ENCODE measurements at regions not wholly inside any gene's neighbourhood (a gene's known extent, or its start where the extent isn't known, plus 50 kb on each side); places are given as distances from the start of the nearest gene placed in this dataset.
A peak's percentile ranks its signal among the peaks of the same experiment; 100 is the strongest.
"Not testable (repeated sequence)": the region's sequence is repeated elsewhere in the genome, so short reads cannot be mapped to it uniquely, and the experiment has no call there.

DNA sequence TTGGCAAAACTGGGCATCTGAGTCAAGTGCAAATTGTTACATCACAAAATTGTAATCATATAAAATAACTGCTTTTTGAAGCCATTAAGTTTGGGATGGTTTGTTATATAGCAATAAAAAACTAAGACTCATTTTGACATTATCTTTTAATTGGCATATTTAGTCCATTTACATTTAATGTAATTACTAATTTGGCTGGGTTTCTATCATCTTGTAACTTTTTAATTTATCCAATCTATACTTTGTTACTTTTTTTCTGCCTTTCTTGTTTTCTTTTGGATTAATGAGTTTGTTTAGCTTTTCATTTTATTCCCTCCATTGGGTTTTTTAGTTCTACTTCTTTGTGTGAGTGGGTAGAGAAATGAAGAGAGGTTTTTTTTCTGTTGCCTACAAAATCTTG is 76.3 kb downstream of the DRAM2 start:
- DNase-seq, result no peak

DNA sequence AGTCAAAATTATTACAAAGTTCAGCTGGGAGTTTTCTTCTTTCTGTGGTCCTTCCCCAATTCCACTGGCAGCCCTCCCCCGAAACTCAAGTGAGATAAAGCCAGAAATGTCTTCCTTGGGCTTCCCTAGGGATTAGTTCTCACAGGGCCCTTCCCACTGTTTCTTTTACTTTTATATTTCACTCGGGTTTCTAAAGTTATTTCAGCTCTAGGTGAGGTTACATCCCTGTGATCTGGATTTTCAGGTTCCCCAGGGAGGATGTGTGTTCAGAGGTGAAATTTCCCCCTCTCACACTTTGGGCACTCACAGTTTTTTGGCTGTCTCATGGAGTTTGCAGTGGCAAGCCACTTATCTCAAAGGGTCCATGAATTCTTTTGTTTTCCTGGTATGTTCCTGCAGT is 77.3 kb downstream of the DRAM2 start:
- no peak for DNase-seq

- DNase-seq, result no peak
These were observed 77.8 kb downstream of the DRAM2 start for GRCh38 chr1:111062081-111062480.

- no peak for DNase-seq
These were observed 85.2 kb downstream of the DRAM2 start for GRCh38 chr1:111054656-111055055.

- no peak for DNase-seq
These were observed 87.6 kb downstream of the DRAM2 start for GRCh38 chr1:111052246-111052645.

DNA sequence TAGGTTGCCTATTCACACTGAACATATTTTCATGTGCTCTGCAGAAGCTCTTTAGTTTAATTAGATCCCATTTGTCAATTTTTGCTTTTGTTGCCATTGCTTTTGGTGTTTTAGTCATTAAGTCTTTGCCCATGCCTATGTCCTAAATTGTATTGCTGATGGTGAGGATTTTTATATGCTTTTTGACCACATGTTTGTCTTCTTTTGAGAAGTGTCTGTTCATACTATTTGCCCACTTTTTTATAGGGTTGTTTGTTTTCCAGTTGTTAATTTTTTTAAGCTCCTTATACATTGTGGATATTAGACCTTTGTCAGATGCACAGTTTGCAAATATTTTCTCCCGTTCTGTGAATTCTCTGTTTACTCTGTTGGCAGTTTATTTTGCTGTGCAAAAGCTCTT is 84.5 kb upstream of the LRIF1 start:
- DNase-seq, result not testable (repeated sequence)

DNA sequence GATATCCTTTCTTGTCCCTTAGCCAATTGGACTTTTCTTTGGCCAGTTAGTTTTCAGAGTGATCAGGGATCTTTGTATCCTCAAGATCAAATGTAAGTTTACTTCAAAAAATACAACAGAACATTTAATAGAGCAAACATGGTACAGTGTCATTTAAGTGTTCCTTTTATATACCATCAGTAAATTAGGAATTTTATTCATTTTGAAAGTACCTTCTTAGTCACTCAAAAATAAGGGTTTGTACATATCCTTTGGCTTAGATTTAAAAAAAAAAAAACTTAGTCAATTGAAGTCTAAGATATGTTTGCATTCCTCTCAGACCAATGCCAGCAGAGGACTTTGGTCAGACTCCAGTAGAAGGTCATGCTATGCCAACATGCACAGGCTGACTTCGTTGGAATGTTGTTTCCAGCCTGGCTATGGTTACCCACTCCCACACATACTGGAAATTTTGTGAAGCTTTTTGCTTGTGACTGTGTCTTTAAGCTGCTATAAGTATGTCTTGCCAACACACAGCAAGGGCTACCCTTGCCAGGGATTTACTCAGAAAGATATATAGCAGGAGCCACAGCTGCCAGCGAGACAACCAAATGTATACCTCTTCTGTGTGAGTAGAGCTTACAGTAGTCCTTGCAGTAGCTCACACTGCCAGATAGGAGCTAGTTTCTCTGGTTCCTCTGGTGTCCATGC is 81.5 kb upstream of the LRIF1 start:
- DNase-seq, result no peak

- DNase-seq, result peak; percentile 62
These were observed 68.7 kb upstream of the LRIF1 start for GRCh38 chr1:111032295-111032897.

GRCh38 chr1:111030590-111030989 is 66.9 kb upstream of the LRIF1 start:
- peak; percentile 77 for DNase-seq

DNA sequence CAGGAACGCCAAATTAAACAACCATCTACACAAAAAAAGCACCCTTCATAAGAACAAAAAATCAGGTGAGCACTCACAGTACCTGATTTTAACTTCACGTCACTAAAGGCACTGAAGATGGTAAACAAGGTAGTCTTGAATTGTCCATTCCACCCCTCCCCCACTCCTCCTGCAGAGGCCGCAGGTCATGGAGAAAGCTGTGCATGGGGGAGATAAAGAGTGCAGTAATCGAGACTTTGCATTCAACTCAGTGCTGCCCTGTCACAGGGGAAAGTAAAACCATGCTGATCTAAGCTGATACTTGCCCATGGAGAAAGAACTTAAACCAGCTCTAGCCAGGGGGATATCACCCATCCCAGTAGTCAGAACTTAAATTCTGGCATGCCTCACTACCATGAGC is 61.4 kb upstream of the LRIF1 start:
- DNase-seq, result no peak

DNA sequence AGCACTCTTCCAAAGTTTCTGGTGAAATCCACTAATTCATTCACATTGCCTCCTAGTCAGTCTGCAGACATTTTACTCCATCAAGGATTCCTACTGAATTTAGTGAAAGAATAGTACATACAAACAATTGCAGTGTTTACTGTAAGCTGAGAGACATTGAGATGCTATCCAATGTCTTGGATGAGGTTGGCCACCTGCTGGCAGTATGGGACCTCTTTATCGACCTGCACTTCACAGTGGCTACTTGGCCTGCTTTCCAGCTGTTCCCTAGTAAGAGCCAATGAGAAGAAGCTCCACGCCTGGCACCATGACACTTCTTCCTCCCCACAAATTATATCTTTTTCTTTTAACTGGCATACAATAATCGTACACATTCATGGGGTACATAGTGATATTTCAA is 51.5 kb upstream of the LRIF1 start:
- DNase-seq, result no peak
